Upper lobe of left lung (tissue), 6 donors: ENCODE measurements at regions not wholly inside any gene's neighbourhood (a gene's known extent, or its start where the extent isn't known, plus 50 kb on each side); places are given as distances from the start of the nearest gene placed in this dataset.
"Not testable (repeated sequence)": the region's sequence is repeated elsewhere in the genome, so short reads cannot be mapped to it uniquely, and the experiment has no call there.

ENCODE experiments used
- ATAC-seq, 2 donors: fragments of 200-7000 bp; cut with Tn5 transposase; one replicate each; pipeline ENCODE4 v1.9.1; 2022; ENCODE audit warnings: mild to moderate bottlenecking in 2 of 2, moderate library complexity in 2 of 2; ENCODE audit not compliant: low FRiP score in 2 of 2
- DNase-seq, 2 donors: peaks; one replicate each; pipeline ENCODE4 v3.0.0-alpha.2; 2019 to 2020
- H3K27ac ChIP-seq, 4 donors: fragments of 200-600 bp; sonication (generic); one replicate each; pipeline ENCODE4 v1.5.1; 2016 to 2019
- H3K27me3 ChIP-seq, 4 donors: fragments of 200-600 bp; sonication (generic); one replicate each; pipeline ENCODE4 v1.5.1; 2017 to 2019
- H3K36me3 ChIP-seq, 4 donors: fragments of 200-600 bp; sonication (generic); one replicate each; pipeline ENCODE4 v1.5.1; 2016 to 2019
- H3K4me1 ChIP-seq, 4 donors: fragments of 200-600 bp; sonication (generic); one replicate each; pipeline ENCODE4 v1.5.1; 2018 to 2019
- H3K4me3 ChIP-seq, 4 donors: fragments of 200-600 bp; sonication (generic); one replicate each; pipeline ENCODE4 v1.5.1; 2017 to 2019; ENCODE audit warnings: mild to moderate bottlenecking in 2 of 4, moderate library complexity in 1 of 4
- H3K9me3 ChIP-seq, 4 donors: fragments of 200-600 bp; sonication (generic); one replicate each; pipeline ENCODE4 v1.5.1; 2018 to 2019
- CTCF ChIP-seq, 6 experiments: fragments of 450-650 bp in 4 of 6; fragments of 200-600 bp in 2 of 6; sonication (generic) in 2 of 6; IDR thresholded peaks; one replicate each; pipeline ENCODE4 v1.5.1; 2016 to 2019; ENCODE audit warnings: antibody characterized with exemption in 6 of 6
- EP300 ChIP-seq, 4 donors: sonication (generic); formaldehyde crosslinking; IDR thresholded peaks; one replicate each; pipeline ENCODE4 v1.5.1; 2017; ENCODE audit warnings: antibody characterized with exemption in 4 of 4, control low read depth in 2 of 4
- POLR2A ChIP-seq, 4 donors: fragments of 450-650 bp; IDR thresholded peaks; one replicate each; pipeline ENCODE4 v1.5.1; 2016 to 2017; ENCODE audit warnings: antibody characterized with exemption in 4 of 4, mild to moderate bottlenecking in 2 of 4
- POLR2AphosphoS5 ChIP-seq, 2 donors: sonication (generic); formaldehyde crosslinking; IDR thresholded peaks; one replicate each; pipeline ENCODE4 v1.5.1; 2017; ENCODE audit warnings: antibody characterized with exemption in 2 of 2
- WGBS, 2 donors: methylation state at CpG; one replicate each; pipeline ENCODE4 v1.1.5; 2017 to 2018; 5-methylcytosine and 5-hydroxymethylcytosine counted together
- donor health status: DM: no; HTN: no; CAD: no; lungs with moderate emphysema.
- donor health status: DM: no; HTN: yes; CAD: no; lungs with severe emphysema.

- WGBS, 2 donors = 75 to 80% methylated on average over 3 of the region's 3 CpGs
- Histone ChIP-seq H3K27me3 (no peaks in the 10 kb centered on the region), H3K4me3 (no peak overlapping the region), H3K36me3 (no peaks in the 10 kb centered on the region), H3K4me1 (no peaks in the 10 kb centered on the region), H3K9me3 (no peaks in the 10 kb centered on the region), H3K27ac (no peak overlapping the region)
- TF ChIP-seq POLR2AphosphoS5 (IDR thresholded peaks at IDR 0.05) = no peak
- DNase-seq (no peak), ATAC-seq (no peak)
These were observed 64.2 kb downstream of the ASCL1 start for GRCh38 chr12:103021538-103022218.

- no peak for TF ChIP-seq POLR2AphosphoS5 (IDR thresholded peaks at IDR 0.05)
- TF ChIP-seq CTCF (IDR thresholded peaks at IDR 0.05) = no peak
- no peak for TF ChIP-seq EP300 (IDR thresholded peaks at IDR 0.05)
- TF ChIP-seq POLR2A (IDR thresholded peaks at IDR 0.05) = no peak
- WGBS, 2 donors = 79 to 94% methylated on average over 1 of the region's 1 CpG
These were observed 67.2 kb downstream of the ASCL1 start for GRCh38 chr12:103024650-103025049.

GRCh38 chr12:103026643-103027042 is 69.2 kb downstream of the ASCL1 start:
- not testable (repeated sequence) for H3K9me3 ChIP-seq, H3K4me1 ChIP-seq, H3K27ac ChIP-seq, H3K27me3 ChIP-seq, DNase-seq, H3K36me3 ChIP-seq, H3K4me3 ChIP-seq
- 50 to 67% methylated on average over 1 to 2 of the region's 3 CpGs for WGBS, 2 donors
- peak; percentile 23 to 66 for ATAC-seq

More at GRCh38 chr12:103024650-103025049, 67.2 kb downstream of the ASCL1 start:
- Histone ChIP-seq H3K36me3 (no peaks in the 10 kb centered on the region), H3K27ac (no peak overlapping the region), H3K4me3 (no peak overlapping the region), H3K9me3 (no peaks in the 10 kb centered on the region), H3K27me3 (no peaks in the 10 kb centered on the region), H3K4me1 (no peaks in the 10 kb centered on the region)
- ATAC-seq (no peak), DNase-seq (no peak)

DNA sequence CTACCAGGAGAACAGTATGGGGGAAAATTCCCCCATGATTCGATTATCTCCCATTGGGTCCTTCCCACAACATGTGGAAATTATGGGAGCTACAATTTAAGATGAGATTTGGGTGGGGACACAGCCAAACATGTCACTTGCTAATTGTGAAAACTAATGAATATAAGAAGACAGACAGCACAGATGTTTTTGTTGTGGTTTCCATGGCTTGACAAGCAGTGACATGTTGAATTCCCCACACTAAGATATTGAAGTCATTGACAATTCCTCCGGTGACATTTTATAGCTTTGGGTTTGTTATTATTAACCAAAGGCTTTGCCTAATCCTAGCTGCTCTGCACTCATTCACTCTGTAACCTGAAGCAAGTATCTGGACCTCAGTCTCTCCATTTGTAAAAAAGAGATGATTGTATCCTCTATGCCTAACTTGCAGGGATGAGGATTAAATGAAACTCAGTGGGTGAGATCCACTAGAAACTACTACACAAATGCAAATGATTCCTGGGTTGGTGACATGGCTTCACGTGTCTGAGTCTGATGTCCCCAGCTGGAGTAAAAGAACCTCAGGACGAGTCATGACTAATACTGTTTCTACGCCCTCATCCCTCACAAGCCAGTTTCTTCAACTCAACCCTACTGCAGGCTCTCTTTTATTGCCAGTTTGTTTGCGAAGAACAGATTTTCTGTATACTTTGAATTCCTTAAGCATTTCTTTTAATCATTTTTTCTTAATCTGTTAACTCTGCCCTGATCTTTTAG is 71.6 kb downstream of the ASCL1 start:
- no peak overlapping the region for H3K27ac ChIP-seq
- H3K27me3 ChIP-seq = no peaks in the 10 kb centered on the region
- TF ChIP-seq POLR2A (IDR thresholded peaks at IDR 0.05) (no peak), EP300 (IDR thresholded peaks at IDR 0.05) (no peak), POLR2AphosphoS5 (IDR thresholded peaks at IDR 0.05) (no peak), CTCF (IDR thresholded peaks at IDR 0.05) (no peak)
- H3K4me3 ChIP-seq = no peak overlapping the region
- no peaks in the 10 kb centered on the region for H3K9me3 ChIP-seq
- 71 to 76% methylated on average over 6 of the region's 6 CpGs for WGBS, 2 donors
- no peaks in the 10 kb centered on the region for H3K4me1 ChIP-seq
- H3K36me3 ChIP-seq = no peaks in the 10 kb centered on the region
- ATAC-seq = no peak
- DNase-seq = no peak

- 43 to 66% methylated on average over 1 of the region's 1 CpG for WGBS, 2 donors
- Histone ChIP-seq H3K36me3 (no peaks in the 10 kb centered on the region), H3K9me3 (no peaks in the 10 kb centered on the region), H3K27me3 (no peaks in the 10 kb centered on the region), H3K4me3 (no peak overlapping the region), H3K4me1 (no peaks in the 10 kb centered on the region), H3K27ac (no peak overlapping the region)
- TF ChIP-seq POLR2AphosphoS5 (IDR thresholded peaks at IDR 0.05) (no peak), POLR2A (IDR thresholded peaks at IDR 0.05) (no peak), EP300 (IDR thresholded peaks at IDR 0.05) (no peak), CTCF (IDR thresholded peaks at IDR 0.05) (no peak)
- DNase-seq (no peak), ATAC-seq (no peak)
These were observed 79.2 kb downstream of the ASCL1 start for GRCh38 chr12:103036581-103037214.
